ENCODE measurements at regions not wholly inside any gene's neighbourhood (a gene's known extent, or its start where the extent isn't known, plus 50 kb on each side); places are given as distances from the start of the nearest gene placed in this dataset.

GRCh38 chr9:19675492-19675891 lies 113.3 kb downstream of the SLC24A2 start:
- H3K27me3 Mint-ChIP-seq (ENCODE audit: insufficient read depth, low read depth) = no peaks in the 10 kb centered on the region
- H3K9me3 Mint-ChIP-seq = peaks cover 2% of the 10 kb centered on the region

GRCh38 chr9:19666575-19666974 lies 122.3 kb downstream of the SLC24A2 start:
- Mint-ChIP-seq H3K27me3 (ENCODE audit: insufficient read depth, low read depth) (peaks cover 6% of the 10 kb centered on the region), H3K36me3 (no peaks in the 10 kb centered on the region), H3K4me1 (peaks cover 12% of the 10 kb centered on the region), H3K27ac (no peak overlapping the region), H3K4me3 (no peak overlapping the region), H3K9me3 (no peaks in the 10 kb centered on the region)
- Histone ChIP-seq H3F3A (ENCODE audit: low read depth) (no peaks in the 10 kb centered on the region), H3K4me1 (peaks cover 4% of the 10 kb centered on the region), H3K9ac (no peak overlapping the region), H2AFZ (replicated peaks) (no peak overlapping the region), H3K4me2 (no peak overlapping the region), H3K4me3 (no peak overlapping the region), H3K9me3 (ENCODE audit: low read depth) (no peaks in the 10 kb centered on the region), H3K27me3 (no peaks in the 10 kb centered on the region), H4K20me1 (ENCODE audit: low read depth) (no peaks in the 10 kb centered on the region), H3K27ac (no peak overlapping the region), H3K79me2 (ENCODE audit: low read depth) (no peaks in the 10 kb centered on the region), H3K36me3 (no peaks in the 10 kb centered on the region)
- DNase-seq (ENCODE audit: low spot score) = no peak
- TF ChIP-seq EZH2phosphoT487 (IDR thresholded peaks at IDR 0.05) (no peak), EZH2 (IDR thresholded peaks at IDR 0.05) (no peak), CTCF (IDR thresholded peaks at IDR 0.05) (no peak)

More at GRCh38 chr9:19675492-19675891, 113.3 kb downstream of the SLC24A2 start:
- H3K4me1 Mint-ChIP-seq = peaks cover 4% of the 10 kb centered on the region
- Histone ChIP-seq H3K9ac (no peak overlapping the region), H3K79me2 (ENCODE audit: low read depth) (no peaks in the 10 kb centered on the region), H3K36me3 (no peaks in the 10 kb centered on the region), H3K4me3 (no peak overlapping the region), H3K9me3 (ENCODE audit: low read depth) (no peaks in the 10 kb centered on the region), H3F3A (ENCODE audit: low read depth) (no peaks in the 10 kb centered on the region), H3K27me3 (no peaks in the 10 kb centered on the region), H2AFZ (replicated peaks) (no peak overlapping the region), H3K27ac (no peak overlapping the region), H3K4me1 (no peaks in the 10 kb centered on the region), H3K4me2 (no peak overlapping the region), H4K20me1 (ENCODE audit: low read depth) (no peaks in the 10 kb centered on the region)
- no peaks in the 10 kb centered on the region for H3K36me3 Mint-ChIP-seq
- DNase-seq (ENCODE audit: low spot score) = no peak
- H3K27ac Mint-ChIP-seq = no peak overlapping the region
- H3K4me3 Mint-ChIP-seq = no peak overlapping the region
- no peak for TF ChIP-seq CTCF (IDR thresholded peaks at IDR 0.05)
- TF ChIP-seq EZH2 (IDR thresholded peaks at IDR 0.05) = no peak
- TF ChIP-seq EZH2phosphoT487 (IDR thresholded peaks at IDR 0.05) = no peak

GRCh38 chr9:19665146-19665863 lies 123.5 kb downstream of the SLC24A2 start:
- Histone ChIP-seq H3K4me1 (peaks cover 4% of the 10 kb centered on the region), H4K20me1 (ENCODE audit: low read depth) (no peaks in the 10 kb centered on the region), H2AFZ (replicated peaks) (no peak overlapping the region), H3F3A (ENCODE audit: low read depth) (no peaks in the 10 kb centered on the region), H3K36me3 (no peaks in the 10 kb centered on the region), H3K9ac (no peak overlapping the region), H3K9me3 (ENCODE audit: low read depth) (no peaks in the 10 kb centered on the region), H3K4me3 (no peak overlapping the region), H3K4me2 (no peak overlapping the region), H3K27ac (no peak overlapping the region), H3K27me3 (no peaks in the 10 kb centered on the region), H3K79me2 (ENCODE audit: low read depth) (no peaks in the 10 kb centered on the region)
- peaks cover 12% of the 10 kb centered on the region for H3K4me1 Mint-ChIP-seq
- H3K27me3 Mint-ChIP-seq (ENCODE audit: insufficient read depth, low read depth) = peaks cover 6% of the 10 kb centered on the region
- TF ChIP-seq EZH2 (IDR thresholded peaks at IDR 0.05) (no peak), CTCF (IDR thresholded peaks at IDR 0.05) (no peak), EZH2phosphoT487 (IDR thresholded peaks at IDR 0.05) (no peak)
- H3K27ac Mint-ChIP-seq = peak overlapping the region; percentile 11
- no peak for DNase-seq (ENCODE audit: low spot score)
- H3K36me3 Mint-ChIP-seq = no peaks in the 10 kb centered on the region
- H3K9me3 Mint-ChIP-seq = no peaks in the 10 kb centered on the region
- H3K4me3 Mint-ChIP-seq = no peak overlapping the region
